Stomach (tissue), 4 donors: ENCODE measurements at regions not wholly inside any gene's neighbourhood (a gene's known extent, or its start where the extent isn't known, plus 50 kb on each side); places are given as distances from the start of the nearest gene placed in this dataset.

Source experiments
- POLR2A ChIP-seq, 4 donors: fragments of 450-650 bp; IDR thresholded peaks; one replicate each; pipeline ENCODE4 v1.6.1; 2016; ENCODE audit warnings: antibody characterized with exemption in 4 of 4, control low read depth in 2 of 4, mild to moderate bottlenecking in 1 of 4, moderate library complexity in 1 of 4
- POLR2AphosphoS5 ChIP-seq, 3 donors: sonication (generic); formaldehyde crosslinking; IDR thresholded peaks; one replicate each; pipeline ENCODE4 v1.6.1; 2016; ENCODE audit warnings: antibody characterized with exemption in 3 of 3
- TF ChIP-seq, protein P1 (sequence below), 7 experiments: fragments of 450-650 bp in 4 of 7; fragments of 200-600 bp in 3 of 7; sonication (generic) in 3 of 7; IDR thresholded peaks; one replicate each; pipeline ENCODE4 v1.5.1; 2016 to 2019; ENCODE audit warnings: antibody characterized with exemption in 7 of 7, control low read depth in 2 of 7, mild to moderate bottlenecking in 1 of 7

DNA sequence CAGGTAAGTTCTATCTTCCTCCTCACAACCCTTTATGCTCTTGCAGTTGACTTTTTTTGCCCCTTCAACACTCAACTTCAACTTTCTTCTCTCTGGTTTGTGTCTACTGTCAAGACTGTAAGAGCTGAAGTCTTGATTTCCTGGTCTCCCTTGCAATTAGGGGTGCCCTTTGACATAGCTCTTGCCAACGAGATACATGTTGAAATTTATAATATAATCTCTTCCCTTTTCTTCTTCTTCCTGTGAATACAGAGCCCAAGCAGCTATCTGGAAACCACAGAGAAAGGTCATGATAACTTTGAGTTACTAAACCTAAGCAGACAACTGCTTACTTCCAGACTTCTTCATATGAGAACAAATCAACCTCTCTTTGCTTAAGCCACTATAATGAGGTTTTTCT, 163.5 kb downstream of the MC4R start:
- TF ChIP-seq, protein P1, sequence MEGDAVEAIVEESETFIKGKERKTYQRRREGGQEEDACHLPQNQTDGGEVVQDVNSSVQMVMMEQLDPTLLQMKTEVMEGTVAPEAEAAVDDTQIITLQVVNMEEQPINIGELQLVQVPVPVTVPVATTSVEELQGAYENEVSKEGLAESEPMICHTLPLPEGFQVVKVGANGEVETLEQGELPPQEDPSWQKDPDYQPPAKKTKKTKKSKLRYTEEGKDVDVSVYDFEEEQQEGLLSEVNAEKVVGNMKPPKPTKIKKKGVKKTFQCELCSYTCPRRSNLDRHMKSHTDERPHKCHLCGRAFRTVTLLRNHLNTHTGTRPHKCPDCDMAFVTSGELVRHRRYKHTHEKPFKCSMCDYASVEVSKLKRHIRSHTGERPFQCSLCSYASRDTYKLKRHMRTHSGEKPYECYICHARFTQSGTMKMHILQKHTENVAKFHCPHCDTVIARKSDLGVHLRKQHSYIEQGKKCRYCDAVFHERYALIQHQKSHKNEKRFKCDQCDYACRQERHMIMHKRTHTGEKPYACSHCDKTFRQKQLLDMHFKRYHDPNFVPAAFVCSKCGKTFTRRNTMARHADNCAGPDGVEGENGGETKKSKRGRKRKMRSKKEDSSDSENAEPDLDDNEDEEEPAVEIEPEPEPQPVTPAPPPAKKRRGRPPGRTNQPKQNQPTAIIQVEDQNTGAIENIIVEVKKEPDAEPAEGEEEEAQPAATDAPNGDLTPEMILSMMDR (IDR thresholded peaks at IDR 0.05): no peak
- TF ChIP-seq POLR2AphosphoS5 (IDR thresholded peaks at IDR 0.05): no peak
- no peak for TF ChIP-seq POLR2A (IDR thresholded peaks at IDR 0.05)
